Sigmoid colon (tissue), 4 donors: ENCODE measurements at regions not wholly inside any gene's neighbourhood (a gene's known extent, or its start where the extent isn't known, plus 50 kb on each side); places are given as distances from the start of the nearest gene placed in this dataset.

ENCODE experiments used
- EP300 ChIP-seq, 4 donors: sonication (generic); formaldehyde crosslinking; IDR thresholded peaks; one replicate each; pipeline ENCODE4 v1.6.1; 2017; ENCODE audit warnings: antibody characterized with exemption in 4 of 4
- POLR2A ChIP-seq, 2 donors: fragments of 450-650 bp; IDR thresholded peaks; one replicate each; pipeline ENCODE4 v1.6.1; 2016; ENCODE audit warnings: antibody characterized with exemption in 2 of 2, mild to moderate bottlenecking in 2 of 2, moderate library complexity in 2 of 2
- POLR2AphosphoS5 ChIP-seq, 4 donors: sonication (generic); formaldehyde crosslinking; IDR thresholded peaks; one replicate each; pipeline ENCODE4 v1.6.1; 2017; ENCODE audit warnings: antibody characterized with exemption in 4 of 4
- TF ChIP-seq, protein P1 (sequence below), 4 experiments: fragments of 450-650 bp in 3 of 4; fragments of 200-600 bp in 1 of 4; IDR thresholded peaks; one replicate each; pipeline ENCODE4 v1.5.1; 2016 to 2019; ENCODE audit warnings: antibody characterized with exemption in 4 of 4, mild to moderate bottlenecking in 3 of 4, moderate library complexity in 2 of 4

GRCh38 chr13:31627097-31627845, 112.1 kb upstream of the RXFP2 start:
- TF ChIP-seq, protein P1, sequence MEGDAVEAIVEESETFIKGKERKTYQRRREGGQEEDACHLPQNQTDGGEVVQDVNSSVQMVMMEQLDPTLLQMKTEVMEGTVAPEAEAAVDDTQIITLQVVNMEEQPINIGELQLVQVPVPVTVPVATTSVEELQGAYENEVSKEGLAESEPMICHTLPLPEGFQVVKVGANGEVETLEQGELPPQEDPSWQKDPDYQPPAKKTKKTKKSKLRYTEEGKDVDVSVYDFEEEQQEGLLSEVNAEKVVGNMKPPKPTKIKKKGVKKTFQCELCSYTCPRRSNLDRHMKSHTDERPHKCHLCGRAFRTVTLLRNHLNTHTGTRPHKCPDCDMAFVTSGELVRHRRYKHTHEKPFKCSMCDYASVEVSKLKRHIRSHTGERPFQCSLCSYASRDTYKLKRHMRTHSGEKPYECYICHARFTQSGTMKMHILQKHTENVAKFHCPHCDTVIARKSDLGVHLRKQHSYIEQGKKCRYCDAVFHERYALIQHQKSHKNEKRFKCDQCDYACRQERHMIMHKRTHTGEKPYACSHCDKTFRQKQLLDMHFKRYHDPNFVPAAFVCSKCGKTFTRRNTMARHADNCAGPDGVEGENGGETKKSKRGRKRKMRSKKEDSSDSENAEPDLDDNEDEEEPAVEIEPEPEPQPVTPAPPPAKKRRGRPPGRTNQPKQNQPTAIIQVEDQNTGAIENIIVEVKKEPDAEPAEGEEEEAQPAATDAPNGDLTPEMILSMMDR (IDR thresholded peaks at IDR 0.05): no peak
- TF ChIP-seq POLR2A (IDR thresholded peaks at IDR 0.05) (no peak), EP300 (IDR thresholded peaks at IDR 0.05) (no peak), POLR2AphosphoS5 (IDR thresholded peaks at IDR 0.05) (no peak)
